ENCODE measurements at regions not wholly inside any gene's neighbourhood (a gene's known extent, or its start where the extent isn't known, plus 50 kb on each side); places are given as distances from the start of the nearest gene placed in this dataset.
A peak's percentile ranks its signal among the peaks of the same experiment; 100 is the strongest.
"Not testable (repeated sequence)": the region's sequence is repeated elsewhere in the genome, so short reads cannot be mapped to it uniquely, and the experiment has no call there.

GRCh38 chr1:761791-762190 is 75.3 kb upstream of the OR4F16 start:
- H3K36me3 ChIP-seq; DNase-seq; H3K4me3 ChIP-seq; H3K9me3 ChIP-seq; H3K4me1 ChIP-seq; ATAC-seq (ENCODE audit: low FRiP score in 2 of 2); H3K27ac ChIP-seq; H3K27me3 ChIP-seq: not testable (repeated sequence)
- WGBS, 2 donors: no CpG with 5 or more reads among the region's 2 CpGs

GRCh38 chr1:771449-771848 is 85.0 kb upstream of the OR4F16 start:
- ATAC-seq (ENCODE audit: low FRiP score in 2 of 2); H3K4me3 ChIP-seq; H3K9me3 ChIP-seq; H3K27ac ChIP-seq; H3K27me3 ChIP-seq; DNase-seq; H3K4me1 ChIP-seq; H3K36me3 ChIP-seq: not testable (repeated sequence)
- WGBS, 2 donors: 100% methylated on average over 5 of the region's 8 CpGs; no CpG with 5 or more reads in 1 of the 2 donors

GRCh38 chr1:777480-778180 is 91.2 kb upstream of the OR4F16 start:
- H3K9me3 ChIP-seq; H3K36me3 ChIP-seq; H3K27me3 ChIP-seq; ATAC-seq (ENCODE audit: low FRiP score in 2 of 2): not testable (repeated sequence)
- peaks cover 3 to 11% (median 7%) of the 10 kb centered on the region in 4 donors for H3K4me1 ChIP-seq
- peak in 1 of 2 donors; percentile 5 for DNase-seq
- peak overlapping the region in 3 of 4 donors; percentile 84 to 88 (median 85) for H3K27ac ChIP-seq
- 76 to 82% methylated on average over 21 to 23 of the region's 23 CpGs for WGBS, 2 donors
- peak overlapping the region in 3 of 4 donors; percentile 54 to 60 (median 57) for H3K4me3 ChIP-seq

- H3K9me3 ChIP-seq, H3K36me3 ChIP-seq, H3K27me3 ChIP-seq: not testable (repeated sequence)
- DNase-seq (peak; percentile 98 to 99), ATAC-seq (ENCODE audit: low FRiP score in 2 of 2) (peak; percentile 100)
- WGBS, 2 donors: 0% methylated on average over 7 to 25 of the region's 65 CpGs
- Histone ChIP-seq H3K4me1 (peaks cover 3 to 11% (median 7%) of the 10 kb centered on the region in 4 donors), H3K4me3 (peak overlapping the region; percentile 33 to 60 (median 56)), H3K27ac (peak overlapping the region; percentile 84 to 88 (median 86))
- TF ChIP-seq CTCF (IDR thresholded peaks at IDR 0.05): peak in 5 of 6 experiments; percentile 33 to 86 (median 84)
- TF ChIP-seq POLR2A (IDR thresholded peaks at IDR 0.05): peak in 3 of 4 donors; percentile 87 to 94 (median 93)
- peak; percentile 99 for TF ChIP-seq POLR2AphosphoS5 (IDR thresholded peaks at IDR 0.05)
- peak in 1 of 4 donors; percentile 77 for TF ChIP-seq EP300 (IDR thresholded peaks at IDR 0.05)
Measured at GRCh38 chr1:778451-779278, 92.2 kb upstream of the OR4F16 start.

- not testable (repeated sequence) for H3K27me3 ChIP-seq; H3K36me3 ChIP-seq; H3K9me3 ChIP-seq; ATAC-seq (ENCODE audit: low FRiP score in 2 of 2)
- Histone ChIP-seq H3K4me1 (peaks cover 3 to 11% (median 7%) of the 10 kb centered on the region in 4 donors), H3K27ac (peak overlapping the region in 2 of 4 donors; percentile 10 to 30), H3K4me3 (peak overlapping the region in 3 of 4 donors; percentile 54 to 60 (median 57))
- peak in 1 of 2 donors; percentile 40 for DNase-seq
- 51 to 54% methylated on average over 13 of the region's 13 CpGs for WGBS, 2 donors
Measured at GRCh38 chr1:779621-780020, 93.2 kb upstream of the OR4F16 start.

GRCh38 chr1:788835-789234 is 102.4 kb upstream of the OR4F16 start:
- no peaks in the 10 kb centered on the region for H3K36me3 ChIP-seq
- H3K4me3 ChIP-seq: no peak overlapping the region
- H3K27ac ChIP-seq: no peak overlapping the region
- H3K27me3 ChIP-seq: no peaks in the 10 kb centered on the region
- no peak for TF ChIP-seq EP300 (IDR thresholded peaks at IDR 0.05)
- 95 to 97% methylated on average over 13 of the region's 13 CpGs for WGBS, 2 donors
- DNase-seq (no peak), ATAC-seq (ENCODE audit: low FRiP score in 2 of 2) (no peak)
- no peaks in the 10 kb centered on the region for H3K9me3 ChIP-seq
- no peaks in the 10 kb centered on the region for H3K4me1 ChIP-seq

GRCh38 chr1:789606-790005 is 103.2 kb upstream of the OR4F16 start:
- WGBS, 2 donors: 92 to 95% methylated on average over 17 of the region's 17 CpGs
- not testable (repeated sequence) for H3K9me3 ChIP-seq; H3K27me3 ChIP-seq; ATAC-seq (ENCODE audit: low FRiP score in 2 of 2); H3K4me3 ChIP-seq; H3K4me1 ChIP-seq; H3K36me3 ChIP-seq; H3K27ac ChIP-seq; DNase-seq

GRCh38 chr1:790388-790930 is 104.0 kb upstream of the OR4F16 start:
- not testable (repeated sequence) for DNase-seq; H3K27ac ChIP-seq; H3K9me3 ChIP-seq; H3K4me1 ChIP-seq; H3K36me3 ChIP-seq; H3K4me3 ChIP-seq; ATAC-seq (ENCODE audit: low FRiP score in 2 of 2); H3K27me3 ChIP-seq
- WGBS, 2 donors: 90 to 92% methylated on average over 10 of the region's 10 CpGs

- not testable (repeated sequence) for H3K4me1 ChIP-seq; H3K36me3 ChIP-seq; ATAC-seq (ENCODE audit: low FRiP score in 2 of 2); H3K27me3 ChIP-seq; DNase-seq; H3K9me3 ChIP-seq; H3K4me3 ChIP-seq
- peak overlapping the region in 1 of 4 donors; percentile 17 for H3K27ac ChIP-seq
- WGBS, 2 donors: 85 to 91% methylated on average over 6 of the region's 6 CpGs
Measured at GRCh38 chr1:794310-794709, 107.9 kb upstream of the OR4F16 start.

- H3K36me3 ChIP-seq, H3K9me3 ChIP-seq, H3K4me3 ChIP-seq, H3K4me1 ChIP-seq, H3K27ac ChIP-seq, DNase-seq, H3K27me3 ChIP-seq: not testable (repeated sequence)
- peak in 1 of 2 donors; percentile 87 for ATAC-seq (ENCODE audit: low FRiP score in 2 of 2)
- WGBS, 2 donors: 55 to 67% methylated on average over 5 to 8 of the region's 9 CpGs
Measured at GRCh38 chr1:794918-795584, 108.6 kb upstream of the OR4F16 start.

- 67 to 75% methylated on average over 2 of the region's 6 CpGs for WGBS, 2 donors
- H3K9me3 ChIP-seq; H3K27ac ChIP-seq; DNase-seq; H3K36me3 ChIP-seq; H3K27me3 ChIP-seq; H3K4me1 ChIP-seq; H3K4me3 ChIP-seq; ATAC-seq (ENCODE audit: low FRiP score in 2 of 2): not testable (repeated sequence)
Measured at GRCh38 chr1:797649-798048, 111.2 kb upstream of the OR4F16 start.

Data from upper lobe of left lung (tissue), 6 donors.